Osteocyte (in vitro differentiated cells): ENCODE measurements at regions not wholly inside any gene's neighbourhood (a gene's known extent, or its start where the extent isn't known, plus 50 kb on each side); places are given as distances from the start of the nearest gene placed in this dataset.

ENCODE experiments used
- DNase-seq: peaks from one replicate; pipeline ENCODE4 v3.0.0; 2021; ENCODE audit warnings: mixed read lengths; ENCODE audit not compliant: unreplicated experiment; ENCODE audit errors: extremely low spot score
- H3K27ac Mint-ChIP-seq: one replicate; pipeline ENCODE4 v1.8.0; 2021; ENCODE audit warnings: mild to moderate bottlenecking, mixed read lengths; ENCODE audit not compliant: unreplicated experiment
- H3K27me3 Mint-ChIP-seq: one replicate; pipeline ENCODE4 v1.8.0; 2021; ENCODE audit warnings: mixed read lengths; ENCODE audit not compliant: unreplicated experiment
- H3K36me3 Mint-ChIP-seq: one replicate; pipeline ENCODE4 v1.8.0; 2021; ENCODE audit warnings: mixed read lengths; ENCODE audit not compliant: unreplicated experiment
- H3K4me1 Mint-ChIP-seq: one replicate; pipeline ENCODE4 v1.8.0; 2021; ENCODE audit warnings: mixed read lengths; ENCODE audit not compliant: unreplicated experiment
- H3K4me3 Mint-ChIP-seq: one replicate; pipeline ENCODE4 v1.8.0; 2021; ENCODE audit warnings: mild to moderate bottlenecking, moderate library complexity, mixed read lengths; ENCODE audit not compliant: unreplicated experiment
- H3K9me3 Mint-ChIP-seq: one replicate; pipeline ENCODE4 v1.8.0; 2021; ENCODE audit warnings: mixed read lengths; ENCODE audit not compliant: unreplicated experiment
- TF ChIP-seq, protein P1 (sequence below): fragments of 200-600 bp; sonication (generic); IDR thresholded peaks from 2 replicates; pipeline ENCODE4 v1.5.0; 2021; ENCODE audit warnings: antibody characterized with exemption, mild to moderate bottlenecking, moderate library complexity

DNA sequence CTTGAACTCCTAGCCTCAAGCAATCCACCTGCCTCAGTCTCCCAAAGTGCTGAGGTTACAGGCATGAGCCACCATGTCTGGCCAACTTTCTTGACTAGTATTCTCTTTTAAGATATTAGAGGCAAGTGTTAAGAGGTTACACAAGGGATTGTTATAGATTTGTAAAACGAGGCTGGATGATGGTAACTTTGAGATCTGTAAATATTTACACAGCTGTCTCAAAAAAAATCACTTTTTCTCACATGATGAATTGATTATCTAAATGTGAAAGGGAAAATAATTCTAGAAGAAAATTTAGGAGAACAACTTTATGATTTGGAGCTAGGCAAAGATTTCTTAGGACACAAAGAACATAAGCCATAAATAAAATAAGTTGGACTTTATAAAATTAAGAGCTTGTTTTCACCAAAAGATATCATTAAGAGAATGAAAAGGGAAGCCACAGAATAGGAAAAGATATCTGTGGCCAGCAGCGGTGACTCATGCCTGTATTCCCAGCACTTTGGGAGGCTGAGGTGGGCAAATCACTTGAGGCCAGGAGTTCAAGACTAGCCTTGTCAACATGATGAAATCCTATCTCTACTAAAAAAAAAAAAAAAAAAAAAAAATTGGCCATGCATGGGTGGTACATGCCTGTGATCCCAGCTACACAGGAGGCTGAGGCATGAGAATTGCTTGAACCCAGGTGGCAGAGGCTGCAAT is 77.4 kb downstream of the BBS10 start:
- H3K9me3 Mint-ChIP-seq = no peaks in the 10 kb centered on the region
- no peaks in the 10 kb centered on the region for H3K27me3 Mint-ChIP-seq
- peak overlapping the region; percentile 60 for H3K27ac Mint-ChIP-seq
- TF ChIP-seq, protein P1, sequence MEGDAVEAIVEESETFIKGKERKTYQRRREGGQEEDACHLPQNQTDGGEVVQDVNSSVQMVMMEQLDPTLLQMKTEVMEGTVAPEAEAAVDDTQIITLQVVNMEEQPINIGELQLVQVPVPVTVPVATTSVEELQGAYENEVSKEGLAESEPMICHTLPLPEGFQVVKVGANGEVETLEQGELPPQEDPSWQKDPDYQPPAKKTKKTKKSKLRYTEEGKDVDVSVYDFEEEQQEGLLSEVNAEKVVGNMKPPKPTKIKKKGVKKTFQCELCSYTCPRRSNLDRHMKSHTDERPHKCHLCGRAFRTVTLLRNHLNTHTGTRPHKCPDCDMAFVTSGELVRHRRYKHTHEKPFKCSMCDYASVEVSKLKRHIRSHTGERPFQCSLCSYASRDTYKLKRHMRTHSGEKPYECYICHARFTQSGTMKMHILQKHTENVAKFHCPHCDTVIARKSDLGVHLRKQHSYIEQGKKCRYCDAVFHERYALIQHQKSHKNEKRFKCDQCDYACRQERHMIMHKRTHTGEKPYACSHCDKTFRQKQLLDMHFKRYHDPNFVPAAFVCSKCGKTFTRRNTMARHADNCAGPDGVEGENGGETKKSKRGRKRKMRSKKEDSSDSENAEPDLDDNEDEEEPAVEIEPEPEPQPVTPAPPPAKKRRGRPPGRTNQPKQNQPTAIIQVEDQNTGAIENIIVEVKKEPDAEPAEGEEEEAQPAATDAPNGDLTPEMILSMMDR = no peak
- DNase-seq = no peak
- peaks cover 71% of the 10 kb centered on the region for H3K4me1 Mint-ChIP-seq
- H3K4me3 Mint-ChIP-seq = no peak overlapping the region
- H3K36me3 Mint-ChIP-seq = no peaks in the 10 kb centered on the region

DNA sequence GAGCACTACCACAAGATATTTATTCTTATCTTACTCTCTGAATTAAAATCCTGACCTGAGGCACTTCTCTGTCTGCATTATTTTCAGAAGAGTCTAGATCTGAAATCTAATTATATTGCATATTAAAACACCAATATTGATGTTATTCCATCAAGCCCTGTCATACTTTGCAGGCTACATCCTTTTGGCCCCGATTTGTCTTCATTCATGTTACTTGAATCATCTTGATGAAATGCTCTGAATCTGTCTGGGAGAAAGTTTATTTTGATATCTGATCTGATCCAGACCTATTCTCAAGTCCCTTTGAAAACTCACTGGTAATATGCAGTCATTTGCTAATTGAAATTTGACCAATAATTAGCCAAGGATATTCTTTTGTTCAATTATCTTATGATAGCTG is 79.9 kb downstream of the BBS10 start:
- no peak overlapping the region for H3K27ac Mint-ChIP-seq

DNA sequence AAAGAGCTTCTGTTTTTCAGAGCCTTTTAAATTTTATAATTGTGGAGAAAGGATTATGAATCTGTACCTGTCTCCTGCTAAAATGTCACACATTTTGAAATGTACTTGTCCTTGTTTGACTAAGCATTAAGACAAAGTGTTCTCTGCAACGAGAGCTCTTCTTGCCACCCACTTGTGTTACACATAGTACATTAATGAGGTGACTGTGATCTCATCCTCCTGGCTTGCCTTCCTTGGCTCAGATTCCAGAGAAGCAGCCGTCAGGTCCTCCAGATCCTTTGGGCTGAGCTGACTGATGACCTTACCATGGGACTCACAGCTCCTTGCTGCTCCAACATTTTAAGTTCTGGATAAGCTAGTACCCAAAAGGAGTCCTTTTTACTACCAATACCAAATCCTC is 81.4 kb downstream of the BBS10 start:
- Mint-ChIP-seq H3K4me3 (no peak overlapping the region), H3K9me3 (peaks cover 4% of the 10 kb centered on the region), H3K36me3 (no peaks in the 10 kb centered on the region), H3K27me3 (no peaks in the 10 kb centered on the region), H3K4me1 (peaks cover 52% of the 10 kb centered on the region), H3K27ac (peak overlapping the region; percentile 71)
- DNase-seq = no peak
- TF ChIP-seq, protein P1 = no peak

More for the DNA sequence above, 79.9 kb downstream of the BBS10 start:
- TF ChIP-seq, protein P1 = no peak
- no peak overlapping the region for H3K4me3 Mint-ChIP-seq
- no peaks in the 10 kb centered on the region for H3K9me3 Mint-ChIP-seq
- H3K27me3 Mint-ChIP-seq = no peaks in the 10 kb centered on the region
- peaks cover 59% of the 10 kb centered on the region for H3K4me1 Mint-ChIP-seq
- no peak for DNase-seq
- H3K36me3 Mint-ChIP-seq = no peaks in the 10 kb centered on the region

DNA sequence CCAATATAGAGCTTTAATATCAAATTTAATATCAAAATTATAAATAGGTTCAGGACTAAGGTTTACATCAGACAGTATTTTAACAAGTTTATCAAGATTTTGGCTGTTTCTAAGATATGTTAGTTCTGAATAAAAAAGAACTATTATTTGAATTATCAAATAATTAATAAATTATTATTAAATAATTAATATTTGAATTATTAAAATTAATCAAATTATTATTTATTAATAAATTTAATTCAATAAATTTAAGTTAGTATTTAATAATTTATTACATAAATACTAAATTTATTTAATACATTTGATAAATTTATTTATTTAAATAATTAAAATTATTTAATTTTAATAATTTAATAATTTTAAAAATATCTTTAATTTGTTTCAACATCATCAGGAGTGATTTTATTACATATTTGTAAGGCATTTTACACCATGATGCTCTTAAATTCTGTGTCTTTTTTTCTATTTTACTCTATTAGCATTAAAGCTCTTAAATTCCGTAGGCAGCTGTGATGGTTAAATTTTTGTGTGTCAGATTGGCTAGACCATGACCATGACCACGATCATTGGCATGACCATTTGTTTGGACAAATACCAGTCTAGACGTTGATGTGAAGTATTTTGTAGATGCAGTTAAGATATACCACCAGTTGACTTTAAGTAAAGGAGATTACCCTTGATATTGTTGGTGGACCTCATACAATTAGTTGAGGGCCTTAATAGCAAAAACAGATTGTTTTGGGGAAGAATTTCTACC is 82.6 kb downstream of the BBS10 start:
- TF ChIP-seq, protein P1 = no peak
- DNase-seq = no peak
- Mint-ChIP-seq H3K9me3 (peaks cover 8% of the 10 kb centered on the region), H3K4me1 (peaks cover 43% of the 10 kb centered on the region), H3K27ac (no peak overlapping the region), H3K27me3 (no peaks in the 10 kb centered on the region), H3K4me3 (no peak overlapping the region), H3K36me3 (no peaks in the 10 kb centered on the region)

DNA sequence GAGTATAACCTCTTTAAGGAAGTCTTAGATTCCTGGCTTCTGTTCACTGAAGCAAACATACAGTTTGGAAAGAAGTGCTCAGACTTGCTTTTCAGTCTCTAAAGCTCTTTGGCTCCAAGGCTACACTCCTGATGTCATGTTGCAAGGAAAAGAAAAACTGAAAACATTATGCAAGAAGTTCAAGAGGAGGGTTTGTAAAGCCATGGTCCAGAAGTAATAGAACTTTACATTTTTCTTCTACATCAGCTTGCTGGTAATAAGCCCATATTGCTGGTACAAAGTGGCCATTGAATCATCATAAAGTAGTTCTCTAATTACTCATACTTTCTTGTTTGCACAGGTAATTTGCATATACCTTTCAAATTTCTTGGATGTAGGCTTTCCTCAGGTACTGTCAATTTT is 83.6 kb downstream of the BBS10 start:
- H3K36me3 Mint-ChIP-seq = no peaks in the 10 kb centered on the region
- no peak for DNase-seq
- H3K27ac Mint-ChIP-seq = no peak overlapping the region
- peaks cover 8% of the 10 kb centered on the region for H3K9me3 Mint-ChIP-seq
- no peaks in the 10 kb centered on the region for H3K27me3 Mint-ChIP-seq
- H3K4me1 Mint-ChIP-seq = peaks cover 44% of the 10 kb centered on the region
- H3K4me3 Mint-ChIP-seq = no peak overlapping the region
- TF ChIP-seq, protein P1 = no peak
